T-helper 2 cell (primary cell): ENCODE measurements at regions not wholly inside any gene's neighbourhood (a gene's known extent, or its start where the extent isn't known, plus 50 kb on each side); places are given as distances from the start of the nearest gene placed in this dataset.
"Not testable (repeated sequence)": the region's sequence is repeated elsewhere in the genome, so short reads cannot be mapped to it uniquely, and the experiment has no call there.

Experiments
- DNase-seq, 5 experiments: peaks; one replicate each; pipeline versions ENCODE4 v3.0.0 to v3.0.0-alpha.2; 2012 to 2022

- no peak for DNase-seq
These were observed 207.1 kb downstream of the ACKR3 start for GRCh38 chr2:236776695-236777251.

GRCh38 chr2:236777408-236777807 is 207.8 kb downstream of the ACKR3 start:
- DNase-seq, result no peak

GRCh38 chr2:236781933-236782816 is 212.6 kb downstream of the ACKR3 start:
- no peak for DNase-seq

GRCh38 chr2:236782938-236783337 is 213.3 kb downstream of the ACKR3 start:
- no peak for DNase-seq

- DNase-seq, result no peak
These were observed 213.9 kb downstream of the ACKR3 start for GRCh38 chr2:236783417-236784020.

- no peak for DNase-seq
These were observed 216.0 kb downstream of the ACKR3 start for GRCh38 chr2:236785611-236786057.

- no peak for DNase-seq
These were observed 217.1 kb downstream of the ACKR3 start for GRCh38 chr2:236786751-236787150.

GRCh38 chr2:236787376-236787775 is 217.8 kb downstream of the ACKR3 start:
- not testable (repeated sequence) for DNase-seq

GRCh38 chr2:236787885-236788284 is 218.3 kb downstream of the ACKR3 start:
- DNase-seq, result no peak

- no peak for DNase-seq
These were observed 221.3 kb downstream of the ACKR3 start for GRCh38 chr2:236790963-236791362.

- no peak for DNase-seq
These were observed 223.7 kb downstream of the ACKR3 start for GRCh38 chr2:236793023-236794011.

- no peak for DNase-seq
These were observed 224.7 kb downstream of the ACKR3 start for GRCh38 chr2:236794176-236794957.

GRCh38 chr2:236795169-236795860 is 225.7 kb downstream of the ACKR3 start:
- DNase-seq, result no peak

- no peak for DNase-seq
These were observed 226.2 kb downstream of the ACKR3 start for GRCh38 chr2:236795861-236796219.

GRCh38 chr2:236796236-236796635 is 226.6 kb downstream of the ACKR3 start:
- no peak for DNase-seq

- no peak for DNase-seq
These were observed 227.8 kb downstream of the ACKR3 start for GRCh38 chr2:236797411-236797810.

GRCh38 chr2:236798491-236798890 is 228.9 kb downstream of the ACKR3 start:
- no peak for DNase-seq

GRCh38 chr2:236799391-236800026 is 229.9 kb downstream of the ACKR3 start:
- no peak for DNase-seq

- DNase-seq, result no peak
These were observed 233.2 kb downstream of the ACKR3 start for GRCh38 chr2:236802862-236803261.

- DNase-seq, result no peak
These were observed 234.0 kb downstream of the ACKR3 start for GRCh38 chr2:236803621-236804020.
